Esophagus mucosa (tissue), 1 donor: ENCODE measurements at regions not wholly inside any gene's neighbourhood (a gene's known extent, or its start where the extent isn't known, plus 50 kb on each side); places are given as distances from the start of the nearest gene placed in this dataset.

ENCODE experiments used
- ATAC-seq: fragments of 200-7000 bp; cut with Tn5 transposase; one replicate; pipeline ENCODE4 v1.9.1; 2020
- donor health status: DM: yes; HTN: yes; CAD: no.

DNA sequence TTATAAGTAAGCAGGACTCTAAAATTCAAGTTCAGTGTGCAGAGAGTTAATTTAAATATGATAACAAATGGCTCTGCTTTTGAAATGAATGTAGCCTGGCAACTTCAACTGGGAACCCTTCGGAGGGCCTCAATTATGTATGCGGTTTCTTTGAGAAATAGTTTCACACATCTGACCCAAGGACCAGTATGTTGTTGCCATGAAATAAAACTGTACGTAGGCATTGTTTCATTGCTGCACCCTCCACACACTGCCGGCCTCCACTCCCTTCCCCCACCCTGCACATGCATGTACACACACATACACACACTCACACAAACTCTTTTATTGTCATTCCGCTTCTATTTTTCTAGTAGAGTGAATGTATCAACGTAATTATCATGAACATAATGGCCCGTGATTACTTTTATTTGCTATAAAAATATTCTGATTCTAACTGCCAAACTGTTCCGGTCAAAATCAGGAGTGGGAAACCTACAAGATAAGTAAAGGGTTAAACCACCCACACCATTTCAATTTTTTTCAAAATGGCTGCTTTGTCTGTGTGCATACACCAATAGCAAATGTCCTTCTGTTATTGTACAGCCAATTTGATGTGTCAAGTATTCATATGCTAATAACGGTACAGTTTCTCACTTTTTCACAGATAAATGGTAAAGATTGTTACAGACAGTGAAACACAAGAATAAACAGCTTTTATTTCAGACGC, 215.5 kb upstream of the TMEM161B start:
- no peak for ATAC-seq

DNA sequence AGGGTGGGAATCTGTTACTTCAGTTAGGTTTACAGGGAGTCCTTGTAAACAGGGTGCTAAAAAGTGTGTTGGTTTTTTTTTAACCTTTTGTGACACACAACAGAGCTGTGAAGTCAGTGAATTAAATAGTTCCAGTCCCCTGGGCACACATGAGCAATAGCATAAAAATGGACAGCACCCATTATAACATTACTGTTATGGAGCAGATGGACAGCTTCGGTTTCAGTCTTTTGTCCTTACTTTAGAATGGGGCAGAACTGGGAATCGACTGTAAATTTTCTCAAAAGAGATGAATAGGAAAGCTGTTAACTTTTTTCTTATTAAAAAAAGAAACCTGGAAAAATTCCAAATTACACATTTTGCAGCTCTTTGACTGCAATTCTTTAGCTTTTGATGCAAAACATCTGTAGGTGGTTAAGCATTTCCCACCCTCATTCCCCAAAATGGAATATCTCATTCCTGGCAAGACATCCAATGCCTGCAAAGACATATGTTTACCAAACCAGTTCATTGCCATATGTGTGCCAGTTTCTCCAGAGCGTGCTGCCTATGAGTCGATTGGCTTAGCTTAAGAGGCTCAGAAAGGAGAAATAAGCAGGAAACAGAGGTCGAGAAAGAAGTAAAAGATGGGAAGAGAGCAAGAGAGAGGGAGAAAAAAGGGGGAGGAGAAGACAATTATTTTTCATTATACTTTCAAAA, 212.3 kb upstream of the TMEM161B start:
- no peak for ATAC-seq

DNA sequence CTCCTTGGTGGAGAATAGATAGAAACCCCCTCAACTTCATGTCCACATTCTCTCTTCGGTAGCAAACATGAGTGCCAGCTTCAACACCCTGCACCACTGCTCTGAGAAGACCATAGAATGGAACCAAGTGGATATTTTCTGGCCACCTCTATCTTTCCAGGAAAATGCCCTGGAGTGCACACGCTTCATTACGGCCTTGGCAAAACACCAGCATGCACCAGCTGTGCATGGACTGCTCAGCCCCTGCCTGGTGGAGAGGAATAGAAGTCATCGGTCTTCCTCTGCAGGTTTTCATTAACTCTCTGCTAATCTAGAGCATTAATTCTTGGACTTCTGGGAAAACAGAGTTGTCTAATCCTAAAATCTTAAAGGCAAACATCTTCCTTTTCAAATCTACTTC, 211.6 kb upstream of the TMEM161B start:
- ATAC-seq = no peak

DNA sequence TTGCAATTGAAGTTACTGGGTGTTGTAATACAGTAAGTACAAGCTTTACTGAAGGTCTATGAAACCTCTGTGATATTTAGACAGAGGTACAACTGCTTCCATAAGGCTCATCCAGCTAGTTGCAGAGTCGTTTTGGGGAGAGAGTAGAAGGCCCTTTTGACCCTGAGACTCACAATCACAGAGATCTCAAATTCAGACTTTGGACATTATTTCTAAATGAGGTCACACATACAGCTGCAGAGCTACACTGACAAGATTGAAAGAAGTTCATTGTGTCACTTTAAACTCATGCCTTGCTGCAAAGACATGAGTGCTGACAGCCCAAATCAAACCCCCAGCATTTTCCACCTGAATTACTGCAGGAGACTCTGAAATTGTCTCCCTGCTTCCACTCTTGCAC, 205.9 kb upstream of the TMEM161B start:
- ATAC-seq = no peak

DNA sequence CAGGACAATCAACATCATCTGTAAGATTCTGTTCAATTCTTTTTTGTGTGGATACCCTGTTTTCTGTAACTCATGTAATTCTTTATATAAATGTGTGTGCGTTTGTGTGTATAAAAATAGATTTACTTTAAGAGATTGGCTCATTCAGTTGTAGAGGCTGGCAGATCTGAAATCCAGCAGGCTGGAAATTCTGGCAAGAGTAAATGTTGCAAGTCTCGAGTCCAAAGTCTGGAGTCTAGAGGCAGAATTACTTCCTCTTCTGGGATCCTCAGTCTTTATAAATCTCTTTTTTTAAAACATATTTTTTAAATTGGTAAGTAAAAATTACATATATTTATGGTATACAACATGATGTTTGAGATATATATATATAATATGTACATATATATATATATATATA, 202.1 kb upstream of the TMEM161B start:
- no peak for ATAC-seq

DNA sequence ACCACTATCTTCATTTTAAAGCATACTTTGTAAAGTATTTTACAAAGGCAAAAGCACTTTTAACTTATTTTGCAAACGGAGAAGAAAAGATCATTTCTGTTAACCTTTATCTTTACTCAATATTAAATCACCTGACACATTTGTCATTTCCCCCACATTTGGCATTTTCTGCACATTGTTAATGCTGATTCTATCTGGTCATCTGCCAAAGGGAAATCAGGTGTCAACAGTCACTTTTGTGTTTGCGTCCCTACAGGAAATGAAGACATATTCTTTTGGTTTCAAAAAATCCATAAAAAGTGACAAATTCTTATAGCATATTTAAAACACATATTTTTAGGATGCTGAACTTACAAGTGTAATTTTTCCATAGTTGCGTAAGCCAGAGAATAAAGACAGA, 191.3 kb upstream of the TMEM161B start:
- ATAC-seq = no peak

DNA sequence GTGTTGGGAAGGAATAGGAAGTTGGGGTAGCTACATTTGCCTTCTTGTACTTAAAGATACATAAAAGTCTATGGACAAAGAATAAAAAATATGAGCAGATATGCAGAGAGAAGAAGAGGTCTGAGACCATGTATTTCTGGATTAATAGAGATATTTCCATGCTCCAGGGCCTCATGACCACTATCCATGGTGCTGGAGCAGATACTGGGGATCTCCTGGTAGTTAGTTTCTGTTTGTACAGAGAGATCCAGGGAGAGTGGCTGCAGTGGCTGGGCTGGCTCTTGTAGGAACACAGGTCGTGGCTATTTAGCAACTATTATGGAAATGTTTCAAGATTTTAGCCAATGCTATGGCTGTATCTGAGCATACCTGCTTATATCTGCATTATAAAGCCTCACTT, 184.2 kb upstream of the TMEM161B start:
- ATAC-seq = no peak

DNA sequence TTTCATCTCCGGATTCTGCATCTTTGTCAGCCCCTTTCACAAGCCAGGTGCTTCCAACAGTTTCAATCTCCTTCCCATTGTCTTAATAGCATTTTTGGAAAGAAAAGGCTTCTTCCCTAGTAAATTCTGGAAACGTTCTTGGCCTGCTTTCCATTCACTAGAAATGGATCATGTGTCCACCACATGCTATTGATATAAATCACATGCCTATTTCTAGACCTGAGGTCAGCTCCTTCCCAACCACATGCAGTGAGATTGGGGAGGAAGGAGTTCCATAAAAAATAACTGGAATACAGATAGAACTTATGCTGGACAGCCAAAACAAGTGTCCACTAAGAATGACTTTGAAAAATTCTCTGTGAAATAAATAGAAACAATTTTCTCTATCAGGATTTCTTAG, 181.6 kb upstream of the TMEM161B start:
- no peak for ATAC-seq

DNA sequence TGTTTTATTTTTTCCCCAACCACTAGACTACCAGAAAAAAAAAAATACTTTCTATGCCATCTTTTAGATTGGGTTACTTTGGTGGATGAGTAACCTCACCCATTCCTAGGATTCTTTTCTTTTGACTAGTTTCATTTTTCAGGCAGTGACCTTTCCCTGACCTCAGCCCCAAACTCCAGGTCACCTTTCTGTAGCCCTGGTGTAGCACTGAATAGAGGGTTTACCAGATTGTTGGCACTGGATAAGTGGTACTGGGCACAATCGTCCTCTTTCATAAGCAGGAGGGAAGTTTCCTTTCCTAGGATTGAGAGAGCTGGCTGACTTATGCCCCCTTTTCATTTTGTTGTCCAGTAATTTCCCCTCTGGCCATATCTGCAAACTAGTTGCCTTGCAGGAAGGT, 169.4 kb upstream of the TMEM161B start:
- ATAC-seq = no peak

DNA sequence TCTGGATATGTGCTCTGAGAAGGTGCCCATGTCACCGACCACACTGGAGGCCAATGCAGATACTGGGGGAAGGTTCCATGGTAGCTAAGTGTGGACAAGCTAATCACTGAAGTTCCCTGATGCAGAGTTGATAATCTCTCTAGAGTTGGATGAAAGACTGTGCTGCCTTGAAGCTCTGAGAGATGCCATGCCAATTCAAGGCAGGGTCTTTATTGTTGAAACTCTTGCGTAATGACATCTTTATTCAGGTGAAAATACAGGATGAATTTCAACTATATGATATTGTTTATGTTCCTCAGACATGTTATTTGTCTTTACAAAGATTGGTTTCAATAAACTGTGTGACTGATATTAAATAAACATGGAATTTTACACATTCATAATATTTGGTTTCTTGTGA, 167.6 kb upstream of the TMEM161B start:
- no peak for ATAC-seq

DNA sequence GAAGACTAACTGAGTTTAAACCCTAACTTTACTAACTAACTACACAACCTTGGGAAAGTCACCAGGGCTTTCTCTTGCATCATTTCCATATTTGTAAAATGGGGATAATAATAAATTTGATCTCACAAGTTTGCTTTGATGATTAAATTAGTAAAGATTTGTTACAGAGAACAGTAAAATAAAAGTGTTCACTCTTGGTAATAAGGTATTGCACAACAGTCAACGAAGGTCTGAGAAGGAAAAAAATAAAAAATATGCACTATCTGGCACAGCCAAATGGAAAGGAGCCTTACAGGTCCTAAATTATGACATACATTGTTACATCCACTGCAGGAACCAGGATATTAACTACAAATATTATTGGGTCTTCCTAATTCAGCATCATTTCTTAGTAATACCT, 160.0 kb upstream of the TMEM161B start:
- ATAC-seq = no peak

DNA sequence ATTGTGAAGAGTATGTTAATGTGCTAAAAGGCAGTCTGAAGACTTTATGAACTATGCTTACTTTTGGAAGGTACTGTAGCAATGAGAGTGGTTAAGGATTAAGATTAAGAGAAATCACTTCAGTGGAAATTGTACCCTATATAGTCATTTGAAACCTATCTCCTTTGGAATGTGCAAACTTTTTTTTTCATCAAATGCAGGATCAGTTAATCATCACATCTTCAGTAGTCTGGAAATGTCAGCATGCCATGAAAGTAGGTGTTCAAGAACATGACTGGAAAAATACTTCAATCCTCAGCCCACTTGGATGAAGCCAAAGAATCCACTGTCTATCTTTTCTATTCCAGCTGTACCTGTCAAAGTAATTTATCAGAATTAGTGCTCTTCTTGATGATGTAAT, 157.8 kb upstream of the TMEM161B start:
- no peak for ATAC-seq

DNA sequence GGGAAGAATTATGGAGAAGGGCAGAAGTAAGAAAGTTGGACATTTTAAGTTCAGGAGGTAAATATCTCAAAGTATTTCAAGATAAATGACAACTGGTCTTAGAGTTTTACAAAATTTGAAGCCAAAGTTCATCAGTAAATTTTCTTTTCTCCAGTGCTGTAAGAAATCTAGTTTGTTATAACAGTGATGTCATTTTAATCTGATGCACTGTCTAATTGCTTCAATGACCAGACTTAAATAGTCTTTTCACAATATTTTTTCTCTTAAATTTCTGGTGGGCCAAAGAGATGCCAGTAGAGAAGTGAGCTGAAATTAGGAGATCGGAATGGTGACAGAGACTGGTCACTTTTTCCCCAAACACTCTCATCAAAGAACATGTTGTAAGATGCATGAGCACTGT, 156.5 kb upstream of the TMEM161B start:
- ATAC-seq = no peak

DNA sequence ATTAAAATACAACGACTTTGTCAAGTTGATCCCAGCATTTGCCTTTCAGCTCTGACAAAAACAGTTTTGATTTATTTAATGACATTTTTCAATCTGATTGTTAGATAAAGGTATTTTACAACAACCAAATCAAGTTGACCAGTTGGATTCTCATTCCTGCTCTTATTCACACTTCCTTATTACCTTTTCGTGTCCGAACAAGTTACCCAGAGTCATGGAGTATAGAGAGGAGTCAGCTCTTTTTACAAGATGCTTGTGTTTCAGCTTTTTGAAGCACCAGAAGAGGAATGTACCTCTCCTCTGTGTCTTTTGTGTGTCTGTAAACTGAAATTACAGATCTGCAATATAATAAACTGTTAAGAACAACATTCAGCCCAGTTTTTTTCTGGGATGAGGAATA, 151.3 kb upstream of the TMEM161B start:
- no peak for ATAC-seq

DNA sequence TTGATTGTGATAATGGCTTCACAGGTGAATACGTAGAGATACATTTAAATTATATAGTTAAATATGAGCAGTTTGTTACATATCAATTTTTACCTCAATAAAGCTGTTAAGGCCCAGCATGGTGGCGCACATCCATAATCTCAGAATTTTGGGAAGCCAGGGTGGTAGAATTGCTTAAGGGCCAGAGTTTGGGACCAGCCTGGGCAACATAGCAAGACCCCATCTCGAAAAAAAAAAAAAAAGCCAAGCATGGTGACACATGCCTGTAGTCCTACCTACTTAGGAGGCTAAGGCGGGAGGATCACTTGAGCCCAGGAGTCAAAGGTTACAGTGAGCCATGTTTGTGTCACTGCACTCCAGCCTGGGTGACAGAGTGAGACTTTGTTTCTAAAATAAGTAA, 138.7 kb upstream of the TMEM161B start:
- no peak for ATAC-seq

DNA sequence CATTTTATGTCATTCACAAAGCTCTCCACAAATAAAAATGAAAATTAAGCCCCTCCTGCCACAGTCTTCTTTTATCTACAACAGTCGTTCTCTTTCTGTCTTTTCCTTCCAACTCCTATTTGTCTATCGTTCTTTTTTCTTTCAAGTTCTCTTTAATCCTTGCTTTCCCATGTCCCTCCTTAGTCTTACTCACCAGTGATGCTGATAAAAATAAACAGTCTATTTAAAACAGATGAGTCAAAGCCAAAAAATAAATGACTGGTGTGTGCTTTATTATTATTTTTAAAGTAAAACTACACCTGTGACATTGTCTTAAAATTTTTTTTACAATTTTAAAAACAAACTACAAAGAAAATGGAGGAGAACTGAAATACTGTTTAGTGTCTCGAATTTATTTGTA, 137.1 kb upstream of the TMEM161B start:
- no peak for ATAC-seq

DNA sequence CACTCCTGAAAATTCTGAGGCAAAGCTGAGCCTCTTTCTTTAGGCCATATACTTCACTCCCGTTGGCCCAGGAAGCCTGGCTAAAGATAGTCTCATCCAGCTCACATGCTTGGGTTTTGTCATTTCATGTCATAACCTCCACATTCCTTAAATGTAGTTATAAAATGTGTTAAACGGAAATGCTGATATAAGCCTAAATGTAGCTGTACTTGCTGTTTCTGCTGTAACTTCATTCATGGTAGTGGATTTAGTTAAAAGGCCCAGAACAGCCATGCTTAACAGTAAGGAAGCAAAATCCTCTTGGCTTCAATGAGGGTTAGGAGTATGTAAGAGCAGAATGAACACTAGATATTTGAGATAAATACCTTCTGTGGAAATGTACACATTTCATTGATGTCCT, 135.8 kb upstream of the TMEM161B start:
- no peak for ATAC-seq

DNA sequence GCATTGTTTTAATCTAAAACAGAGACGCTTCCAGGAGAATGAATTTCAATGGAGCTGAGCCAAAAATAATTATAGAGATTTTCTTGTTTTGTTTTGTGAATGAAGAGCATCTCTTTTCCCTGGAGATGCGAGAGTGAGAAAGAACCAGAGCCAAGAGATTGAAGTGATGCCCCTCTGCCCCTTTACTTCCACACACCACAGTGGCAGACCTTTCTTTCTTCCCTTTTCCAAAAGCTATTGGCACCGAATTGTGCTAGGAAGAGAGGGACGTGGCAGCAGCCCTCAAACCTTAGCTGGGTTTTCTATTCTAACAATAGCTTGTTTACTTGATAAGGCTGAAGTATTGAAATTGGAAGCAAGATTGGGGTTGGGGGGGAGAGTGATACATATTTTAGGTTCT, 133.0 kb upstream of the TMEM161B start:
- ATAC-seq = no peak

DNA sequence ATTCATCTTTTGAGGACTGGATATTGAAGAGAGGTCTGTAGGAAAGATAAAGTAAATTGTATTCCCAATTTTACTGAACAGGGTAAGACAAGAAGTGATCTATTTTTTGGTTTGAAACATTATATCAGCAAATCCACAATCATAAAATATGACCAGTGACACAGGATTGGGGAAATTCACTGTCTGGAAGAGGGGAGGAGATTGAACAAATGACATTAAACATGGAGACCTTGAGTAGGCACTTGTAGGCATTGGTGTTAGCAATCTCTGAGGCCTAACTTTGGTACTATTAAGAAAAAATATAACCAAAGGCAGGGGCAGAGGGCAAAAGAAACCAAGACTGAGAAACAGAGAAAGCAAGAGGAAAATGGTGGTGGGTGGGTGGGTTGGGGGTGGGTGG, 132.6 kb upstream of the TMEM161B start:
- no peak for ATAC-seq

DNA sequence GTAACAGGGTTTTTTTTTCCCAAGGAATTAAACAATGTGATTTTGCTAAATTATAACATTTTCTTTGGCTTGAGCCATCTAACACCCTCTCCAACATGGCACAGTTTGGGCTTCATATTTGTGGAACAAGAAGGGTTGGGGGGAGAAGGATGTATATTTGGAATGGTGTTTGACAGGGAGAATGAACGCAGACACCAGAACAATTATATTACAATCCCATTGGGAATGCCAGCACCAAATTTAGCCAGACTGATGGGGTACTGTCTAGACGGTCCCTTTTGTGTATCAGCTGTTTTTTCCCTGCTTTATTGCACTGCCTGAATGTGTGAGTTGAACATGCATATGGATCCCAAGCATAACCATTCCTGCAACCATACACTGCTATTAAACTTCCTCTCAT, 130.9 kb upstream of the TMEM161B start:
- ATAC-seq = no peak

DNA sequence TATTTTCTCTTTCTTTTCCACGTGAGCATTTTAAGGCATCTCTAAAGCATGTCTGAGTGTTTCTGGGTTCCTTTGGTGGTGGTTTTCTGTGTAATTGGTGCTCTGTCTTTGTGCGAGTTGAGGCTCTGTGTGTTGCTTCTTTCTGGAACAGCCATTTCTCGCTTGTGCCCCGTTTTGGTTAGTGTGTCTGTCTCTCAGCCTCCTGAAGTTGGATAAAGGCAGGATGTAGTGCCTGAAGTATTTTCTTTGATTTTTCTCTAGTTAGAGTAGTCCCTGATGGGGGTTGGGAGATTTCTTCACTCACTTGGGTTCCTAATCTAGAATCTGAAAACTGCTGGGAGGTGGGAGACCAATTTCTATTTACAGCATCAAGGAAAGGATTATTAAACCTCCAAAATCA, 129.7 kb upstream of the TMEM161B start:
- no peak for ATAC-seq

DNA sequence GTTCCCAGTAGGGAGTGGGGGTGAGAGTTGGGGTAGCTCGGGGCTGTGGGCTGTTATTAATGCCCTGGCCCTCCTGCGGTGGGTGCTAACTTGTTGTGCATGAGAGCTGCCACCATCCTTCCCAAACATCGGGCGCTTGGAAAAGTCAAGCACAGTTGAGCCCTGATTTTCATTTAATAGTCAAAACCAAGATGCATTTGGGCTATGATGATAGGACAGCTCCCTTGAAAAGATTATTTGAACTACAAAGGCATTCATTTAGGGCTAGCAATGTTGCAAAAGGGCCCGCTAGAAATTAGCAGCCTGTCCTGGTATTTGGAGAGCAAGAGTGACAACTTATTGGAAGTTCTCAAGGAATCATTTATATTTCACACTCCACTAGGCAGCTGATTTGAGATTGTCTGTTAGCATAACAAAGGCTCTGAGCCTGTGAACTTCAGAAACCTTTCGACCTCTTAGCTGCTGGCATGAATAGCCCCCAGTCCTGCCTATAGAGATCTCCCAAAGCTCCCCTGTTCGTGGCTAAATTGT, 128.2 kb upstream of the TMEM161B start:
- ATAC-seq = no peak

DNA sequence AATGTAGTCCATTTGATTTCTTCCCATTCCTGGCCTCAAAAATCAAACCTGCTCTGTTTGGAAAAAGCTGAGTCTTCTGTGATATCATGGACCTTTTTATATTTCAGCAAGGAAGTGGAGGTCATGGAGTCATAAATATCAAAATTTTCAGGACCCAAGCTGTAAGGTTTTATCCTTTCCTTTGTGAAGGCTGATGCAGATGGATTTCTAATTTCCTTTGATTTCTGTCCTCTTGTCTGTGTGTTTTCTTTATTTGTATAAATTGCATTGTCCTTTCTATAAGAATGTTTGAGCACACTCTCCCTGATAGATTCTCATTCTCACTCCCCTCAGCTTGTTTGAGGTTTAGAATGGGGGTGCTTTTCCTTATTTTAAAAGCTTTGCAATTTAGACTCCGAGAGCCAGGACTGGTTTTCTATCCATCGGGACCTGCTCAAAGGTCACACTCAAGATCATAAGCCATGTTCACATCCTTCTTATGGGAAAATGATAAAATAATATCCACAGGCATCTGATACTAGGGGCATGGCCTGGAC, 127.4 kb upstream of the TMEM161B start:
- ATAC-seq = no peak

DNA sequence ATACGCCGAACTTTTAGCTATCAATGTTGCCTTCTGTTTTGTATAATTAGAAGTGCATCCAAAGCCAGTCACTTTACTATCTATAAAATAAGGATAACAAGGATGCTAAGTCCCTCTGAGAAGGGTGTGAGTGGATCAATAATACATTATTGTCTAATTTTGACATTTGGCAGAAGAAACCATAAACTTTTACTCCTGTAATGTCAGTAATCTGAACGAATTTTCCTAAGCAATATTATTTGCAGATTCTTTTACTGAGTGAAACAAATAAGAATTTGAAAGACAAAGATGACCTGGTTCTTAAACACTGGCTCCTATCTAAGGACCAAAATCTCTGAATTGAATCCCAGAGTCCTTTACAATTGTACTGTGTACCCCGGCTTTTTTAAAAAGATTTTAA, 126.6 kb upstream of the TMEM161B start:
- no peak for ATAC-seq
